Activated CD4-positive, alpha-beta T cell treated with anti-CD3 and anti-CD28 coated beads, Interleukin-10, Interleukin-2, amounts not matched to agents 100 ng/mL and 50 ng/mL, durations not matched to agents 16 hours and 8 hours (primary cell): ENCODE measurements at regions not wholly inside any gene's neighbourhood (a gene's known extent, or its start where the extent isn't known, plus 50 kb on each side); places are given as distances from the start of the nearest gene placed in this dataset.

ENCODE experiments used
- DNase-seq: peaks from one replicate; pipeline ENCODE4 v3.0.0-alpha.2; 2020

DNA sequence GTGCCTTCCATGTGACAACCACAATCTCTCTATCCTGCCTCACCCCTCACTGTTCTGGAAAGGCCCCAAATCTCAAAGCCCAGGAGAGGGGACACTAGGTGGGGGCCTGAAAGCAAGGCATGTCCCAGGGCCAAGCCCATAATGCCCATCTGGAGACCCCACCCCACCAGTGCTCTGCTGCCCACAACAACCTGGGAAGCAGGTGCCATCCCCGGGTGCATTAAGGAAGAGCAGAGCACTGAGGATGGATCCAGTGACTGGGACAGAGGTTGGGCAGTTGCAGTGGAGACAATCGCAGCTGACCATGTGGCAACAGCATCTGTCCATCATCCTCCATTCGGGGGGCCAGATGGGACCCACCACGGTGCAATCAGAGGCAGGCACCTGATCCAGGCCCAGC, 106.2 kb upstream of the PRR20G start:
- no peak for DNase-seq

DNA sequence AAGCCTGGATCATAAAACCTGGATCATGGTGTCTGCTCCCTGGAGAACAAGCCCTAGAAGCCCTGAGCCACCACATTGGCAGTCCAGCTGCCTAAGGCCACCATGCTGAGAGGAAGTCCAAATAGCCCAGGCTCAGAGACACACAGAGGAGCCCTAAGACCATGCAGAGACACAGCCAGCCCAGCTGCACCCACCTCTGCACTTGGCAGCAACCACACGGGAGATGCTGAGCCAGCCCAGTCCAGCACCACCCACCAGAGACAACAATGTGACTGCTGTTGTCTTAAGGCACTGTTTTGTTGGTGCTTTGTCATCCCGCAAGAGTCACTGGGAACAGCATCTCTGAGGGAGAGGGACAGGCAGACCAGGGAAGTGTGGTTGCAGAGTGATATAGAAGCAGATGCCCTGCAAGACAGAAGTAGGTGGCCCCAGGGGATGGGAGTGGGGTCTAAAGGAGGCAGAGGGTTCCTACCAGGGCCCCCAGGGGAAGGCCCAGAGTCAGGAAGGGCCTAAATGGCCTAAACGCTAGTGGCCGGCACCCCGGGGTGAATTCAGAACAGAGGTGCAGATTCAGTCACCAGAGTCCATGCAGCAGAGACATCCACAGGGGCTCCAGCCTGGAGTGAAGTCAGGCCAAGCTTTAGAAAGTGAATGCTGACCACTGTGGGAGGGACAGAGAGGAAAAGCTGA, 105.4 kb upstream of the PRR20G start:
- DNase-seq, result no peak

DNA sequence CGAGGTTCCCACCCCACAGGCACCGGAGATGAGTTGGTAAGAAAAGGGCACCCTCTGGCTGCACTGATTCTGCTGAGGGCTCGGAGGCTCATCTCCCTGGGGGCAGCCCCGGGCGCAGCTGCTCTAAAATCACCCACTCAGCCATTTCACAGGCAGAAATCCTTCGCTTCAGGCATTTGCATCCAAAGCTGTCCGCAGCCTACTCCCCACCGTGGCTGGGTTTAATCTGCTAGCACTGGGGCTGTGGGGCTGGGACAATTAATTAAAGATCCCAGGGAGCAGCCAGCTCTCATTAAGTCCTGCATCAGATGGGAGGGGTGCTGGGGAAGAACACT, 104.3 kb upstream of the PRR20G start:
- no peak for DNase-seq

DNA sequence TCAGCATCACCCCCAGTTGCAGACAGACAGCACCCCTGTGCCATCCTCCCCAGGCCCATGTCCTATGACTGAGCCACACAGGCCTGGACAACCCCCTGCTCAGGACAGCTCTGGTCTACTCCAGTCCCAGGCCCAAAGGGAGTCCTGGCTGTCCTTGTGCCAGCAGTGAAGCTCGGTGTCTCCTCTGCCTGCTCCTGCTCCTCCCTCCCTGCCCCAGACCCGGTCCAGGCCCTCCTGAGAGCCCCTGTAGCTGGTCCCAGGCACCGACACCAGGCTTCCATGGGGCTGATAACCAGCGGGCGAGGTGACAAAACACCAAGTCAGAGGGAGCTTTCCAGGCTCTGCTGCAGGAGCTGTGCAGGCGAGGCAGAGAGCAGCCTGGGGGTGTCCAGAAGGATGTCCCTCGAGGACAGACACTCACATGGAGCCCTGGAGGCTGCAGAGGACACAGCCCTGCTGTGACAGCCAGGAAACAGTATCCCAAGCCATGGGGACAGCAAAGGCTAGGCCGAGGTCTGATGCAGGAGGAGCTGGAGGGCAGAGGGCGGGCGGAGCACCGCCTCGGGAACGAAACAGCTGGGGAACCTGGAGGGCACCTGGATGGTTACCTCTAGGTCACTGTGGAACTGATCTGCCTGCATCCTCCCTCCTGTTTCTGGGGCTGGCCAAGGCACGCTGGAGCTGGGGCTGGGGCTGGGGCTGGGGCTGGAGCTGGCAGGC, 103.8 kb upstream of the PRR20G start:
- no peak for DNase-seq

DNA sequence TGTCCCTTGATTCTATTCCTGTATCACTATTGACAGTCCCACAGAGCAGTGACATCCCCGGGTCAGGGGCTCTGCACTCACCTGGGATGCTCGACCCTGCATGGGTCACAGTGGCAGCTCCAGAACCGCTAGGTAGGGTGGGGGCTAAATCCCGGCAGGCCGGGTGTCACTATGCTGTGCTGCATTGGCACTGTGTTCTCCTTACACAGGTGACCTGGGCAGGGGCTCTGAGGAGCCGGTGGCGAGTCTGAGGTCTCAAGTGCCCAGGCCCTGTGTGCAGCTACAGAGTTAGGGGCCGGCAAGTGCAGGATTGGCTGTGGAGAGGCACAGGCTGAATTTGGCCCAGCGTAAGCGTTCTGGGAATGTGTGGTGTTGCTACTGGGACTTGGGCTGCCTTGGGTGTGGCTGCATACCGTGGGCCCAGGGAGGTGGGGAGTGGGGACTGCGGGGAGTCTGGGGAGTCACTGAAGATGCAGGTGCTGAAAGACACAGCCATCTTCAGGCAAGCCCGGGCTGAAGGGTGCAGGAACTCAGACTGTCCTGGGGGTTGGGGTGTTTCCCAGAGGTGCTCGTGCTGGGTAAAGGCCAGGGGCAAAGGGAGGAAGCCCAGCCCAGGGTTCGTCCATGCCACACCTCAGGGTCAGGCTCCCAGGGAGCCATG, 102.6 kb upstream of the PRR20G start:
- DNase-seq, result no peak

DNA sequence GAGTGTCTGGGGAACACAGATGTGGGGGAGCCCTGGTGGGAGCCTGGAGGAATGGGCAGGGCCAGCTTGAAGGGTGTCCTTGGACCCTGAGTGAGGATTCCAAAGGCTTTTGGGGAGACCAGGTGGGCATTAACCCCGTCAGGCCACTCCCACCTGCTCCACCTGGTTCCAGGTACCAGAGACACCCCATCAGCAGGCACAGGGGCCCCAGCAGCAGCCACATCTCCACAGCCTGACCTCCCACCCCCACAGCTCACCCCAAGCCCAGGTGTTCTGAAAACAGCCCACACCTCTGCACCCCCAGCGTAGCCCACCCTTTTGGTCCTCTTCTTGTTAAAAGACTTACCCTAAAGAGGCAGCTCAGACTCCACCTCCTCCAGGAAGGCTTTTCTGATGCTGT, 102.1 kb upstream of the PRR20G start:
- no peak for DNase-seq

DNA sequence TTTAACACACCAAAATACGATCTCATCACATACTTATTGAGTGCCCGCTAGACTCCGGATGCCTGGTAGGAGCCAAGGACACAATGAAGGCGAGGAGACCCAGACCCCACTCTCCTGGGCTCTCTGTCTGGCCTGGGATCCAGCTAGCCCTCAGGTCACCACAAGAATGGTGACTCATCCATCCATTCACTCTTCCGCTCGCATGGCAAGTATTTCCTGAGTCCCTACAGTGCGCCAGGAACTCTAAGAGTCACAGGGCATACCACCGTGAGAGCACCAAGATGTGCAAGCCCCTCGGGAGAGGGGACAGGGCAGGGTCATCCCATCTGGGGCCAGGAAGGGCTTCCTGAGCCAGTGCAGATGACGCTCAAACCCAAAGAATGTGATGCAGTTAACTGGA, 101.6 kb upstream of the PRR20G start:
- DNase-seq, result no peak

DNA sequence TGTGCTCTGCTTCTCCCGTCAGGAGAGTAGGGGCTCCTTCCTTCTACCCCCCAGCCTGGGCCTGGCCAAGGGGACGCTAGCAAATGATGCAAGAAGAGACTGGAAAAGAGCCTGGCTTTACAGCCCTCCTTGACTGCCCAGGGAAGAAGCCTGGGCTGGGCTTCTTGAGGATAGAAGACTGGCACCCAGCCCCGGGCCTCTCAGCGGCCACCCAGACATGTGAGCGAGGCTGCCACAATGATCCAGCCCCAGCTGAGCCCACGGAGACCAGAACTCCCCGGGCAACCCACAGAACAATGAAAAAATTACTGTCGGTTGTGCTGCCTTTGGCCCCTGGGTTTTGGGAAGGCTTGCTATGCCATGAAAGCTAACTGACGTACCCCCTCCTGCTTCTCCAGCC, 100.6 kb upstream of the PRR20G start:
- no peak for DNase-seq

DNA sequence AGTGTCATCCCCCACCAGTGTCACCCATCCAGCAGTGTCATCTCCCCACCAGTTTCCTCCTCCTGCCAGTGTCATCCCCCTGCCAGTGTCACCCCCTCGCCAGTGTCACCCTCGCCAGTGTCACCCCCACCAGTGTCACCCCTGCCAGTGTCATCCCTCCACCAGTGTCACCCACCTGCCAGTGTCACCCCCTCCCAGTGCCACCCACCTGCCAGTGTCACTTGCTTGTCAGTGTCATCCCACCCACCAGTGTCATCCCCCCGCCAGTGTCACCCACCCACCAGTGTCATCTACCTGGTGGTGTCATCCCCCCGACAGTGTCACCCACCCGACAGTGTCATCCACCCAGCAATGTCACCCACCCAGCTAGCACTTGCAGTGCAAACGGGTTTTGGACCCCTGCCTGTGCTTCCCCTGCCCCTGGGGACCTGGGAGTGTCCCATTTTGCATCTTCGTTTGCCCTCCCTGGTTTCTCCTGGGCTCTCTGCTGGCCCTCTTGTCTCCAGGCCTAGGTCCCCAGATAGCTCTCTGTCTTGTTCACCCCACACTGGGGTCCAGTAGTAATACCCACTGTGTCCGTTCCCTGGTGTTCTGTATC, 99.8 kb upstream of the PRR20G start:
- no peak for DNase-seq

DNA sequence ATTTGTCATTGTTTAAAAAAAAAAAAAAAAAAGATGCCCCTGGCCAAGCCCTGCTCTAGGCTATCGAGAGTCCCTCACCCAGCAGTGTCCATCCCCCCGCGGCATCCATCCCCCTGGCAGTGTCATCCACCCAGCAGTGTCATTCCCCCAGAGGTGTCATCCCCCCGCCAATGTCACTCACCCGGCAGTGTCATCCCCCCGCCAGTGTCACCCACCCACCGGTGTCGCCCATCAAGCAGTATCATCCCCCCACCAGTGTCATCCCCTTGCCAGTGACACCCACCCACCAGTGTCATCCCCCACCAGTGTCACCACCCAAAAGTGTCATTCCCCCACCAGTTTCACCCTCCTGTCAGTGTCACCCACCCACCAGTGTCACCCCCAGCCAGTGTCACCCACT, 99.3 kb upstream of the PRR20G start:
- DNase-seq, result no peak

DNA sequence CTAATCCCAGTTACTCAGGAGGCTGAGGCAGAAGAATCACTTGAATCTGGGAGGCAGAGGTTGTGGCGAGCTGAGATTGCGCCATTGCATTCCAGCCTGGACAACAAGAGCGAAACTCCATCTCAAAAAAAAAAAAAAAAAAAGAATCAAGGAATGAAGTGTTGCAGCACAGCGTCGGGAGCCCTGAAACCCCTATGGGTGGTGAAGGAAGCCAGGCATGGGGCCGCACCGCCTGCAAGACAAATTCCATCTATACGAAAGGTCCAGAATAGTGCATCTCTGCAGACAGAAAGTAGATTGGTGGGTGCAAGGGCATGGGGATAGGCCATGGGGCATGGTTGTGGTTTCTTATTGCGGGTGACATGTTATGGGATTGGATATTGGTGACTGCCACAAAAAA, 98.6 kb upstream of the PRR20G start:
- DNase-seq, result no peak

DNA sequence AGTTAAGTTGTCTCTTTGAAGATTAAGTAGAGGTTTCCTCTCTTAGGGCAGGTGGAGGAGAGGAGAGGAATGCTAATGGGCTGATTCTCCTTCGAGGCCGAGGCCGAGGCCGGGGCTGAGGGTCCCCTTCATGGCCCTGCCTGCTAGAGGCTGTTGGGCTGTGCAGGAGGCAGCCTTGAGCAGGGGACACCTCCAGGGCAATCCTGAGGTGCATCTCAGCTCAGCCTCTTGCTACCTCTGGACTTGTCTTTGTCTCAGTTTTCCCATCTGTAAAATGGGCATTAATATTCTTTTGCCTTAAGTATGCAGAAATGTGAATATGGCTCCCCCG, 97.7 kb upstream of the PRR20G start:
- no peak for DNase-seq

DNA sequence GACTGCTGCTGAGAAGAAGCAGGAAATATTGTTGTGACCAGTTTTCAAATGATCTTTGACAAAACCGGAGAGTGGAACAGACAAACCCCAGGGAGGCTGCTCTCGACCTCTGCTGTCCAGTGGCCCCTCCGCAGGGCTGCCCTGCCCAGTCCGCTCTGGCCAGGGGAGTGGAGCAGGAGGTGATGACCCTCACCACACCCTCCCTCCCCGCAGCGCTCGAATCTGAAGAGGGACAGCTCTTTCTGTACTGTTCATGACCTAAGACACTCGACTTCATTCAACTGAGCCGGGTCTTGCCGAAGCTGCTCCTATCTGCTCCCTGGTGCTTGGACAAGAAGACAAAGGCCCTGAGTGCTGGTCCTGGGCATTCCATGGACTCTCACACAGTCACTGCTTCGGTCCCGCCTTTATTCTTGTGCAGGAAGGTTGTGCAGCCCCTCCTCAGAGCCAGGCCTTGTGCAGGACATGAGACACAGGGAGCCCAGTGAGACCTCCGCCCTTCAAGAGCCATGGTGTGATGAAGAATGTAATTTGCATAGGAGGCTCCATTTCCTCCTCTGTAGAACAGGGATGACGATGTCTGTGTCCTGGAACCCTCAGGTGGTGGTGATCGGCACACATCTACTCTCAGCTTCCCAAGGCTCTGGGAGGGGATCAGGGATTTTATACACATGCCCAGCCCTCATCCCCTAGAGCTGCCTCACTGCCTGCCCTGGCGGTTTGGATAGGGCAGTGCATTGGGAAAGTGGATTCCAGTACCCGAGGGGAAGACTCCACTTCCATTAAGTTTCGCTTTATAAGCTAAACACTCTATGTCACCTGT, 97.1 kb upstream of the PRR20G start:
- no peak for DNase-seq

DNA sequence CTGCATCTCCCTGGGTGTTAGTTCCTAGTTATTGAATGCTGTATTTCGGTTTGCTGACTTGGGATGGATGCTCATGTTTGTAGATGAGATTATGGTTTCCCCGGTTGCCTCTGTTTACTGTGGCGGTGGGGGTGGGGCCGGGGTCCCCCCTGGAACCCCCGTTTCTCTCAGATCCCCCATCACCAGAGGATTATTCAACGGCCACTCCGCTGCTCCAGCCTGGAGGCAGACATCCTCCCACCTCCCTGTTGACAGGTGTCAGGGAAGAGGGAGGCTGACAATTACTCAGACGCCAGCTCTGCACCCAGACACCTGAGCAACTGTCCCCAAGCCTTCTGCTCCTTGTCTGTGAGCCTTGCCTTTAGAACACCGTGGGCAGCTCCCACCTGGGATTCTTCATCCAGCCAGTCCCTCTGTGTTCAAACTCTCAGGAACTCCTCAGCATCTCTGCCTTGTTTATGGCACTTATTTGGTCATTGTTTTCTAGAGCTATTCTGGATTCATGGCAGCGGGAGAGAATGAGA, 95.9 kb upstream of the PRR20G start:
- DNase-seq, result no peak

DNA sequence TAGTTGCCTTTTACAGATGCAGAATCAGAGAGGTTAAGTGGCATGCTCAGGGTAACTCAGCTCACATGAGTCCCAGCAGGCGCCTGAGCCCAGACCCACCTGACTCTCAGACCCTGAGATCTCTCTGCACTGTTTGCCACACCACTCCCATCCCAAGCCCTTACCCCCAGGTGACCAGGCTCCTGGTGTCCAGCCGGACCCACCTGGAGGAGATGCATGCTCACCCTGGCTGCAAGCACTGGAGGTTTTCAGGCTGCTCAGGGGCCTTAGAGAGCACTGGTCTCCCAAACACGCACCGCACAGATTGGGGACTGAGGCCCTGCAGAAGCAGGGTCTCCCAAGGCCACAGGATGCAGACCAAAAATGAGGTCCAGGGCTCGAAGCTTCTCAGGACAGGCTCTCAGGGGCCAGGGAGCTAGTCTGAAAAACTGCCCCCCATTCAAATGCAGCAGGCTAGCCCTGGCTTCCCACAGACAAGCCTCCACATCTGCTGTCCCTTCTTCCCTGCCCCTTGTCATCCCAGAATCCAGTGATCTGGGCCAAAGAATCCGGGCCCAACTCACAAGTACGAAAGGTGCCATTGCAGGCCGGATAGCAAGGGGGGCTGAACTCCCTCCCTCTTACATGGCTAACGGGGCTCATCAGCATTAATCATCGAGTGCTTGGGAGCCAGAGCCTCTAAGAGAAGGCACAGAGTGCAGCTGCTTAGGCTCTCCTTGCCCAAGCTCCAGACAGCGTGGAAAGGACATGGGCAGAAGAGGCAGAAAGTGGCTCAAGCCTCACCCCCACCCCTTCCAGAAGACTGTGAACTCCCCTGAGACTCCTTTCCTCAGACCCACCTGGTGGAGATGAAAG, 90.2 kb upstream of the PRR20G start:
- no peak for DNase-seq

DNA sequence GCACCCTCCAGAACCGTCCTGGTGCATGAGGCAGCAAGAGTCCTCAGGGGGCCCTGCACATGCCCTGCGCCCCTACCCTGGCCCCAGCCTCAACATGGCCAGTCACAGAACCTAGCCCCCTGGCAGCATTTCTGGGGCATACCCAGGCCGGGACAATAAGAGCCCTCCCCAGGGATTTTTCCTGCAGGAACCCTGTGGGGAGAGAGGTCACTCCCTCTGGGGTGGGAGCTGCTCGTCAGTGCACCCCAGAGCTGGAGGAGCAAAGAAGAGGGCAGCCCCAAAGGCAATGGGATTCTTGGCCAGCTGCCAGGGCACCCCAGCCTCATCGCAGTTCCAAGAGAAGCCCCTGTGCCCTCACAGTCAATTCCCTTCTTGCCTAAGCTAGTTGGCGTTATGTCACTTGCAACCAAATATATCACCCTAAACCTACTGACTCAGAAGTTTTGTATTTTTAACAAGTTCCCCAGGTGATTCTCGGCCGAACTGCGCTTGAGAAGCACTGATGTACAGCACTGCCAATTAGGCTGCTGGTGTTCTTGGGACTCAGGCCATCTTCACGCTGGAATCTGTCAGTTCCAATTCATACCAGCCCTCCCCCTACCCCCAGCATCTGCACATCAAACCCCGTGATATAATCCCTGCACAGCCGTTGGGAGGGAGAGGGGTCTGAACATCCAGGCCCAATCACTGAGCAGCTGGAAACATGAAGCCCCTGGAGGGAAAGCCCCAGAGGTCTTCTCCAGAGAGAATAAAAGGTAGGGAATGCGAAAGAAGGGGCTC, 87.5 kb upstream of the PRR20G start:
- DNase-seq, result no peak

DNA sequence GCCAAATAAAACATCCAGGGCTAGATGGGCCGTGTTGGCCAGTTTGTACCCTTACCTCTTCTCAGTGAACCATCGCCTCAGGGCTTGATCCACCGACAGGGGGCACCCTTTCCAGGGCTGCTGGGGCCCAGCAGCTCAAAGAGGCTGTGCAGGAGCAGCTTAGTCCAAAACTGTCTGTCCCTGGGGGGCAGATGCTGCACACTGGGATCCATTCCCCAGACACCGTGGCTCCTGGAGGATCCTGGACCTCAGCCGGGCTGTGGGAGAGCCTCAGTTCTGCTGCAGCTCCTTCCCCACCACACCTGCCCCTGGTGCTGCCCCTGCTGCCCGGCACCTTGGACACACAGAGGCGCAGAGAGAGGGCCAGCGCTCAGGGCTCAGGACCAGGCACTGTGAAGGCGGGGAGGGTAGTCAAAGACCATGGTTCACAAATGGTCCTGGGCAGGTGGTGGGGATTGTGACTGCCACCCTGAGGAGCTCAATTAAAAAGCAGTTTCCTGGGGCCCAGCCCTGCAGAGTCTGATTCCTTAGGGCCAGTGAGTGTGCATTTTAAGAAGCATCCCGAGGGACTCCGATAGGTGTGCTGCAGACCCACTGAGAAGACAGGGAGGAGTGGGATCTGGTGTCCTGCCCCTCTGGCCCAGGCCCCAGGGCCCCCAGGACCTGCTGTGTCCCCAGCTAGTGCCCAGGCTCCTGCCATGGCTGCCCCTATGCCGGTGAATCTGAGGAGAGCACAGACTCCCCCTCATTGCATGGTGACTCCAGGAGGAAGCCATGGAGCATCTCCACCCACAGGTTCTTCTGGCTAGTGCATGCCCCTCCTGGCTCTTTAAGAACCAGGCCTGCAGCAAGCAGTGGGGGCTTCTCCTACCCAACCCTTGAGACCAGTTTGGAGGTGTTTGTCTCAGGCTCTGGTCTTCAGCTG, 86.5 kb upstream of the PRR20G start:
- peak; percentile 41 for DNase-seq

DNA sequence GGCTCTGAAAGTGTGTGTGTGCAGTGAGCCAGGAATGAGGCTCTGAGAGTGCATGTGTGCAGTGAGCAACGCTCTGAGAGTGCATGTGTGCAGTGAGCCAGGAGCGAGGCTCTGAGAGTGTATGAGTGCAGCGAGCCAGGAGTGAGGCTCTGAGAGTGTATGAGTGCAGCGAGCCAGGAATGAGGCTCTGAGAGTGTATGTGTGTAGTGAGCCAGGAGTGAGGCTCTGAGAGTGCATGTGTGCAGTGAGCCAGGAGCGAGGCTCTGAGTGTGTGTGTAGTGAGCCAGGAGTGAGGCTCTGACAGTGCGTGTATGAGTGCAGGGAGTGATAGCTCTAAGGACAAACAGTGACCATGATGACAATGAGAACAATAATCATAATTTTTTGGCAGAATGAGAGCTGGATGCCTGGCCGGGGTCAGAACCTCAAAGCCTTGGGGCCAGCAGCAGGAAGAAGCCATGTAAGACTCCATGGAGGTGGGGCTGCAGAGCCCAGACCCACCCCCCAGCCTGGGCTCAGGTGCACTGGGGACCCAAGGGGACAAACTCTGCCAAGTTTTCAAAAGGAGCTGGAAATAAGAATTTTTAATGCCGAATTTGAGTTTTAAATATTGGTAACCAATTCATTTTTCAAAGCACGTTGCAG, 85.7 kb upstream of the PRR20G start:
- DNase-seq, result no peak

DNA sequence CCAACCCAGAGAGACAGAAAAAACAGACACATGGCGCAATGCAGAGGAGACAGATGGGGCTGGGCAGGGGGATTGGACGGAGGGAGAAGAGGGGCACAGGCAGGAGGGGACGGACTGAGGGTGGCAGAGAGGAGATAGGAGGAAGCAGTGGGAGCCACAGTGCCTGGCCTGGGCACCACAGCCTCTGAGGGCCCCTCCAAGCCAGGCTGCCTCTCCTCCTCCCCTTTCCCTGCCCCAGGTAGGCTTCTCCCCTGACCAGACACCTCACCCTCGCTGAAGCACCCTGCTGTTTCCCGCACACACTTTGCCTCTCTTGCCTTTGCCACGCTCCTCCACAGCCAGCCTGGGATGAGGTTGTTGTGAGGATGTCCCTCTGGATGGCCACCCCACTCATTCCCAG, 84.0 kb upstream of the PRR20G start:
- DNase-seq, result no peak

DNA sequence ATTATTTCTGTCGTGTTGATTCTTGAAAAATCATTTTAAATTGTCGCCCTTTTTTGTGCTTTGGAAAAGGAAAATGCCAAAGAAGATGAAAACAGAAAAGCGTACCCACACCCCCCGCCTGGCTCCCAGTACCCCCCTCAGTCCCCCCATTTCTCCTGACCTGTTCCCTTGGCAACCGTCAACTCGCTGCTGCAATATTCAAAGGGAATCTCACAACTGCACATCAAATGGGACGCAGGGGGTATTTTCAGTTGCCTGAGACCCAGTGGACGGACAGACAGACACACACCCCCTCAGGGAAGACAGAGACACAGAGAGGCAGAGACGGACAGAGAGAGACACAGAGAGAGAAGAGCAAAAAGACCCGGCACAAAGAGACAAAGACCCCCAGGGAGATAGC, 83.5 kb upstream of the PRR20G start:
- DNase-seq, result no peak
